Endothelial cell of umbilical vein (primary cell): ENCODE measurements at regions not wholly inside any gene's neighbourhood (a gene's known extent, or its start where the extent isn't known, plus 50 kb on each side); places are given as distances from the start of the nearest gene placed in this dataset.

Source experiments
- BruUV-seq: library from RNA; stranded (reverse); fragments of 400-500 nt; replicated peaks from 2 replicates; lab custom pipeline; 2021; lab: Mats Ljungman, UMichigan
- CTCF ChIA-PET: fragments of 300-600, 350-600 bp; sonication (Branson Sonifier 250); formaldehyde crosslinking; loops from one replicate; lab custom pipeline; 2021; ENCODE audit warnings: antibody characterized with exemption, inconsistent platforms; lab: Charles Lee
- POLR2A ChIA-PET: fragments of 300-600, 350-600 bp; sonication (Branson Sonifier 250); formaldehyde crosslinking; loops from one replicate; lab custom pipeline; 2021; ENCODE audit warnings: antibody characterized with exemption, inconsistent platforms; lab: Charles Lee
- DNase-seq: peaks from one replicate; pipeline ENCODE4 v3.0.0-alpha.2; 2011; ENCODE audit warnings: low read depth, low spot score
- FAIRE-seq: peaks from 2 replicates; lab custom pipeline; 2011; peaks lifted over from hg19 to GRCh38; lab: Jason Lieb, UNC
- H2AFZ ChIP-seq: 2 replicates; pipeline ENCODE4 v1.6.0; 2012; ENCODE audit warnings: low read depth, low read length, control low read depth, inconsistent platforms
- H3K27ac ChIP-seq: 2 replicates; pipeline ENCODE4 v1.5.1; 2011; ENCODE audit warnings: low read depth, mild to moderate bottlenecking, control low read depth, low read length, moderate library complexity; ENCODE audit not compliant: insufficient read depth
- H3K27me3 ChIP-seq, 2 experiments: 2 replicates each; pipeline versions ENCODE4 v1.6.0 to v1.6.1; 2011; ENCODE audit warnings: low read length in 2 of 2, mixed read lengths in 1 of 2; ENCODE audit not compliant: control insufficient read depth in 2 of 2, insufficient read depth in 2 of 2
- H3K36me3 ChIP-seq, 2 experiments: 2 replicates in 1 of 2; 3 replicates in 1 of 2; pipeline ENCODE4 v1.5.1; 2011; ENCODE audit warnings: low read length in 2 of 2, mild to moderate bottlenecking in 1 of 2, moderate library complexity in 1 of 2; ENCODE audit not compliant: control insufficient read depth in 2 of 2, insufficient read depth in 2 of 2; ENCODE audit errors: extremely low read depth in 1 of 2
- H3K4me1 ChIP-seq: 3 replicates; pipeline ENCODE4 v1.5.1; 2011; ENCODE audit warnings: mild to moderate bottlenecking, low read length; ENCODE audit not compliant: control insufficient read depth, insufficient read depth; ENCODE audit errors: extremely low read depth
- H3K4me2 ChIP-seq: 2 replicates; pipeline ENCODE4 v1.6.1; 2011; ENCODE audit warnings: low read length, control low read depth, mixed read lengths; ENCODE audit not compliant: insufficient read depth
- H3K4me3 ChIP-seq, 3 experiments: fragments of 200-600 bp in 1 of 3; sonication (generic), shearing (Covaris generic) in 1 of 3; replicated peaks in 1 of 3; 2 replicates each; pipeline ENCODE4 v1.5.1; 2011 to 2016; ENCODE audit warnings: control low read depth in 3 of 3, low read length in 3 of 3, mild to moderate bottlenecking in 2 of 3, inconsistent platforms in 1 of 3, low read depth in 1 of 3, moderate library complexity in 1 of 3; ENCODE audit not compliant: insufficient read depth in 1 of 3
- H3K79me2 ChIP-seq: 2 replicates; pipeline ENCODE4 v1.6.0; 2012; ENCODE audit warnings: low read length, inconsistent platforms; ENCODE audit not compliant: control insufficient read depth, insufficient read depth
- H3K9ac ChIP-seq: replicated peaks from 2 replicates; pipeline ENCODE3; 2011; ENCODE audit warnings: low read length, control low read depth; ENCODE audit not compliant: insufficient read depth; ENCODE audit errors: extremely low read depth
- H3K9me1 ChIP-seq: replicated peaks from 3 replicates; pipeline ENCODE4 v1.6.0; 2011; ENCODE audit warnings: mild to moderate bottlenecking, low read length; ENCODE audit not compliant: control insufficient read depth, insufficient read depth; ENCODE audit errors: extremely low read depth
- H3K9me3 ChIP-seq: replicated peaks from 2 replicates; pipeline ENCODE4 v1.5.1; 2012; ENCODE audit warnings: low read length, inconsistent platforms; ENCODE audit not compliant: control insufficient read depth, insufficient read depth
- H4K20me1 ChIP-seq: replicated peaks from 2 replicates; pipeline ENCODE3; 2011; ENCODE audit warnings: mild to moderate bottlenecking, low read length; ENCODE audit not compliant: control insufficient read depth, insufficient read depth; ENCODE audit errors: extremely low read depth
- CTCF ChIP-seq, 2 donors: IDR thresholded peaks; 1 replicate in 1 of 2; 2 replicates in 1 of 2; pipeline ENCODE4 v1.5.1; 2011; ENCODE audit warnings: low read length in 2 of 2, mild to moderate bottlenecking in 2 of 2, moderate library complexity in 2 of 2, control low read depth in 1 of 2, inconsistent platforms in 1 of 2, low read depth in 1 of 2; ENCODE audit not compliant: insufficient read depth in 1 of 2; ENCODE audit errors: extremely low read depth in 1 of 2
- EZH2 ChIP-seq: IDR thresholded peaks from 2 replicates; pipeline ENCODE4 v1.6.1; 2012; ENCODE audit warnings: borderline replicate concordance, low read depth, mild to moderate bottlenecking, moderate library complexity, low read length, inconsistent platforms; ENCODE audit not compliant: severe bottlenecking
- FOS ChIP-seq: IDR thresholded peaks from 2 replicates; pipeline ENCODE4 v1.6.1; 2011; ENCODE audit warnings: mild to moderate bottlenecking, low read length, moderate library complexity, borderline replicate concordance; ENCODE audit not compliant: insufficient read depth
- GATA2 ChIP-seq: IDR thresholded peaks from 2 replicates; pipeline ENCODE4 v1.7.0; 2011; ENCODE audit warnings: low read depth, mild to moderate bottlenecking, moderate library complexity, mixed read lengths, low read length; ENCODE audit not compliant: insufficient read length, insufficient read depth
- JUN ChIP-seq: IDR thresholded peaks from 2 replicates; pipeline ENCODE4 v1.6.1; 2011; ENCODE audit warnings: borderline replicate concordance, low read depth; ENCODE audit not compliant: insufficient read length, insufficient read depth
- MAX ChIP-seq: IDR thresholded peaks from 2 replicates; pipeline ENCODE4 v1.6.1; 2011; ENCODE audit not compliant: insufficient read depth, insufficient read length
- MYC ChIP-seq: IDR thresholded peaks from one replicate; pipeline ENCODE4 v1.6.1; 2011; ENCODE audit warnings: mild to moderate bottlenecking, low read depth, low read length
- POLR2A ChIP-seq: IDR thresholded peaks from 2 replicates; pipeline ENCODE4 v1.6.1; 2012; ENCODE audit warnings: low read depth, mild to moderate bottlenecking, control low read depth, low read length
- POLR2AphosphoS5 ChIP-seq: IDR thresholded peaks from 2 replicates; pipeline ENCODE4 v1.6.1; 2012; ENCODE audit warnings: low read depth, mild to moderate bottlenecking, control low read depth, low read length, moderate library complexity; ENCODE audit not compliant: insufficient read depth
- dilution Hi-C: fragments of 300-500 bp; cut with MboI; formaldehyde crosslinking; loops from one replicate; pipeline ENCODE4 v1.15.0; 2019; ENCODE audit warnings: low sequenced_read_pairs; ENCODE audit not compliant: extremely low pct_ligation_motif_present
- intact Hi-C: fragments of 100-400 bp; cut with micrococcal nuclease; formaldehyde crosslinking; loops from one replicate; pipeline ENCODE4 v1.10.0; 2022

GRCh38 chr4:64000241-64000640, 409.0 kb downstream of the TECRL start:
- Histone ChIP-seq H3K4me1 (no peaks in the 10 kb centered on the region), H2AFZ (no peak overlapping the region), H3K27ac (no peak overlapping the region), H3K79me2 (no peaks in the 10 kb centered on the region), H3K36me3 (no peaks in the 10 kb centered on the region), H3K9me1 (no peaks in the 10 kb centered on the region), H3K4me3 (no peak overlapping the region), H4K20me1 (no peaks in the 10 kb centered on the region), H3K27me3 (no peaks in the 10 kb centered on the region), H3K9ac (no peak overlapping the region), H3K4me2 (no peak overlapping the region), H3K9me3 (peaks cover 3% of the 10 kb centered on the region)
- BruUV-seq: no TSS peak
- intact Hi-C loops: no loop called here
- CTCF ChIA-PET: no interaction called here
- DNase-seq: no peak
- no peak for TF ChIP-seq EZH2
- TF ChIP-seq JUN: no peak
- POLR2A ChIA-PET: no interaction called here
- dilution Hi-C loops: no loop called here
- no peak for FAIRE-seq

GRCh38 chr4:63986253-63986652, 423.0 kb downstream of the TECRL start:
- no peak overlapping the region for H2AFZ ChIP-seq
- FAIRE-seq (no peak), DNase-seq (no peak)
- no peaks in the 10 kb centered on the region for H3K4me1 ChIP-seq
- no peaks in the 10 kb centered on the region for H3K9me1 ChIP-seq
- no peak overlapping the region for H3K4me3 ChIP-seq
- no peak overlapping the region for H3K4me2 ChIP-seq
- H3K79me2 ChIP-seq: no peaks in the 10 kb centered on the region
- ChIA-PET POLR2A (no interaction called here), CTCF (no interaction called here)
- dilution Hi-C loops: no loop called here
- H3K27me3 ChIP-seq: no peaks in the 10 kb centered on the region
- no peaks in the 10 kb centered on the region for H3K36me3 ChIP-seq
- no peak overlapping the region for H3K9ac ChIP-seq
- H3K9me3 ChIP-seq: no peaks in the 10 kb centered on the region
- intact Hi-C loops: no loop called here
- H3K27ac ChIP-seq: no peak overlapping the region
- BruUV-seq: no TSS peak
- TF ChIP-seq JUN (no peak), CTCF (IDR thresholded peaks at IDR 0.05; ENCODE audit: extremely low read depth in 1 of 2, insufficient read depth in 1 of 2, low read depth in 1 of 2, low read length in 2 of 2) (no peak), EZH2 (no peak), POLR2AphosphoS5 (no peak), FOS (no peak), POLR2A (no peak), MYC (no peak), MAX (no peak), GATA2 (no peak)
- H4K20me1 ChIP-seq: no peaks in the 10 kb centered on the region
